Endothelial cell of hepatic sinusoid (primary cell): ENCODE measurements at regions not wholly inside any gene's neighbourhood (a gene's known extent, or its start where the extent isn't known, plus 50 kb on each side); places are given as distances from the start of the nearest gene placed in this dataset.
"Not testable (repeated sequence)": the region's sequence is repeated elsewhere in the genome, so short reads cannot be mapped to it uniquely, and the experiment has no call there.

Experiments used
- in situ Hi-C: cut with HindIII; loops from 2 replicates; pipeline ENCODE4 v1.10.0; 2017; ENCODE audit warnings: low sequenced_read_pairs

DNA sequence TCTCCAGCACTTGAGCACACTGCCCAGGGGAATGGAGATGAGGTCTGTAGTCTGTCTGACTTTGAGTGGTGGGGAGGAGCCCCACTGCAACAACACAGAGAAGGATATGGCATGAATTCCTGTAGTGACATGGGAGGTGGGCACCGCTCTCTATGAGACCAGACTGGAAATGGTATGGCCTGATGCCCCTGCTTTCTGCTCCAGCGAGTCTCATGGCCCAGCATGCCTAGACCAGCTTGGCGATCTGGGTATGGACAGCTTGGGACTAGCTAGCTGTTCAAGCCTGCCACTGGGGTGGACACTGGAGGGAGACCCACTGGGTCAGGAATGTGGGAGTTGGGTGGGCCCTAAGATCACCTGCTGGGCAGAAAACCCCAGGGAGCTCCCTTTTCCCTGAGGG is 477.8 kb upstream of the SEL1L start:
- in situ Hi-C loops: no loop called here

DNA sequence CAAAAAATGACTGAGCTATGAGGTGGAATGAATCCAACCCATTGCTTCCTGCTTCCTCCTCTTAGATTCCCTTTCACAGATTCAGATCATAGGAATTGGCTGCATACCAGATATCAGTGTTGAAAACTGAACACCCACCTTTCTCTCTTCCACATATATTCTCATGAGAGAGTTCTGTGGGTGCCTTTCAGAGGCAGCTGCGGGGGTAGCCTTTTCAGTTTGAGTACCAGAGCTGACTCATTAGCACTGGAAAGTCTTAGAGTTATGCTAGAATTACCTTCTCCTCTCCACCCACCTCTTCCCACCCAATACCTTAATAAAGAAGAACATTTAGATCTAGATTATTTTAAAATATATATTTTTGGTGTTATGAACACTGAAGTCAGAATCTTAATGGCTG is 495.4 kb upstream of the SEL1L start:
- in situ Hi-C loops: no loop called here

DNA sequence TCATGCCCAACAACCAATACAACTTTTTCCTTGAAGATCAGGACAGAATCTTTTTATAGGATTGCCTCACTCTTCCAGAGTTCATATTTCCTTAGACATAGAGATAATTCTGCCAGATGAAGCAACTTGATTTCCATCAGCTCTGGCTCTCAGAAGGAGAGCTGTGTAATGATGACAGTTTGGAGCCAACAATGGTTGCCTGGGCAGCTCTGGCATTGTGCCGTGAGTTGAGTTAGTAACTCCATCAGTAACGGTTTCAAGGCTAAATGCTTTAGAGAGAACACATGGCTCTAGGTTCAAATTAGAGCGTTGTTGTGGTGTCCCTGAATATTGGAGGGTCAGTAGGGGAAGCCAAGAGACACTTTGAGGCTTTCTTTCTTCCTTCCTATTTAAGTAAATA is 501.7 kb upstream of the SEL1L start:
- in situ Hi-C loops: no loop called here

DNA sequence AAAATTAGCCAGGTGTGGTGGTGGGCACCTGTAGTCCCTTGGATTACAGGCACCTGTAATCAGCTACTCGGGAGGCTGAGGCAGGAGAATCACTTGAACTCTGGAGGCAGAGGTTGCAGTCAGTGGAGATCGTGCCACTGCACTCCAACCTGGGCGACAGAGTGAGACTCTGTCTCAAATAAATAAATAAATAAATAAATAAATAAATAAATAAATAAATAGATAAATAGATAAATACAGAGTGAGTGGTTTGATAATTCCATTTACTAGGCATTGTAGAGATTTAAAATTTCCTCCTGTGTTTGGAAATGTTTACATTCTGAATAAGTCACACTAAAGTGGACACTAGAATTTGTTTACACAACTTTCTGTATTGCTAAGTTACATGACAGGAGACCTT is 504.4 kb upstream of the SEL1L start:
- in situ Hi-C loops: not testable (repeated sequence)

DNA sequence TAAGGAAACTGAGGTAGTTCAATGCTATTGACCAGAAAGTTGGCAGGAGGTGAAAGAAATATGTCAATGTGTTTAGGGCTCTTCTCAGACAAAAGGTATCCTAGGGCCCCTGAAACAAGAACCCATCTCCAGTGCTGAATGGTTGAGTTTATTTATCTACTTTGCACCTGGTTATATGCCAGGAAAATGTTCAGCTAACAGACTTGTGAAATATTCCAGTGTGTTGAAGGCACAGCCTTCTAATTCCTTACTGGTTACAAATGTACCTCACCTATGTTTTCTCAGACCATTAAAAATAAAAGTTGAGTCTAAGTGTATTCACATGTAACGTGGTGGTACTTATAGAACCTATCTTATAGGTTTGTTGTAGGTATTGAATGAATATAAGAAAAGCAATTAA is 511.7 kb upstream of the SEL1L start:
- in situ Hi-C loops: no loop called here

DNA sequence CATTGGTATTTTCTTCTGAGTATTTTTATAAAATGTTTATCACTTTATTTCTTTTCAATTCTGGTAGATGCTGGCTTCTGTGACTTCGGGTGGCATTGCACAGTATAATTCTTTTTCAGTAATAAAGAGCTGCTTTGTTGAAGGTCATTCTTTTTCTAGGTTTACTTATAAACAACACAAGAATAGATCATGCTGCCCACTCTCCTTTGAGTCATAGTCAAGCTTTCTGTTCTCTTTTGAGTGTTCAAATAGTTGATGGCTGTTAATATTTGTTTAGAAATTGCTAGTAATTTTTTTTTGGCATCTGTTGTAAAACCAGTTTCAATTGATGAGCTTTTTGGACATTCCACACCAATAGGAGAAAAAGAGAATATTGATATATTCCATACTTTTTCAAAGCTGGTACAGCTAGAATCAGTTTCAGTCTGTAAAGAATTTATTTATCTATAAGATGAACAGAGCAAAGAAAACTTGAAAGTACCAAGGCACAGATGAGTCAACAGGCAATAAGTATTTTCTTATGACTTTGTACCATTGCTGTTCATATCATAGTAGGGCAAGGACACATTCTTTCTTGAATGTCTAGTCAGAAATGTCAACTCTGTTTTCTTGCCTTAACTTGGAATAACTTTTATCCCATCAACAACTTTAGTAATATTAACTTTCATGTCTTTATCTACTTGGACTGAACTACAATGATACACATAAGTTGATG is 513.0 kb upstream of the SEL1L start:
- in situ Hi-C loops: no loop called here

DNA sequence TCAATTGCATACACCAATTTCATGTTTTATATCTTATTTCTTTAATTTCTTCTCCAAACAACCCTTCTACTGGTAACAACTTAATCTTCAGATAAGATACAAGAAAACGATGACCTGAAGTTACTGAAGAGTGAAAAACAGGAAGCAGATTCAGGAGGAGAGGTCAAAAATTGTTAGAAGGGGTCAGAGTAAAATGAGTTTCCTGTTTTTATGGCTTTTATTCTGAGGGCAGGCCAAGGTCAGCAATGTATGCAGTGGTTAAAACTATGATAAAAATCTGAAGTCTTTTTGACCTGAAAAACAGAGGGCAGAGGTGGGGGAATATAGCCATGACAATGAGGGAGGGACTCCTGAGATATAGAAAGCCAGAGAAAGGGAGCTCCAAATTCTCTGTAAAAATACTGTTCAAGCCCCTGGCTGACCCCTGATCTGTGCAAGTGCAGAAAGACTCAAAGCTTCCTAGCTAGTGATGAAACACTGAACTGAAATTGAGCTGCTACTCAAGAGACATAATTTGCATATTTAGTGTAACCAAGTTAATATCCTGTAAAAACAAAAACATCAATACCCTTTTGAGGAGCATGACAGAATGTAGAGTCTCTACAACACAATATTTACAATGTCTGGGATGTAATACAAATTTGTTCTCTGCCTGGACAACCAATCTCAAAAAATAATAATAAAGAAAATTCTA is 514.3 kb upstream of the SEL1L start:
- in situ Hi-C loops: no loop called here

DNA sequence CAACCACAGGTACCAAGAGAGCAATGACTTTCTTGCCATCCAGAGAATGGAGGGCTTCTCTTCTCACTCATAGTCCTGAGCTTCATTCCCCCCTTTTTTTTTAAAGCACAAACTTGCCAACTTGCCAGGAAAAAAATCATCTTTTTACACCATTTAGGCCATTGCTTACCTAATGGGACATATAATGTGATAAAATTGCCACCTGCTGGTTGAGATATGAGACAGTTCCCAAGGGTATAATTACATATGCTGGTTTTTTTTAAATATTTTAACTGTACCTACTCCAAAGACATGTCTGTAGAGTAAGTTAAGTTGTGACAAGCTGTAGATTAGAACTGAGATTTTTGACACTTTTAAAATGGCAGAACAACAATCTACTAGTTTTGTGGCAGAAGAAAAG is 519.1 kb upstream of the SEL1L start:
- in situ Hi-C loops: no loop called here

DNA sequence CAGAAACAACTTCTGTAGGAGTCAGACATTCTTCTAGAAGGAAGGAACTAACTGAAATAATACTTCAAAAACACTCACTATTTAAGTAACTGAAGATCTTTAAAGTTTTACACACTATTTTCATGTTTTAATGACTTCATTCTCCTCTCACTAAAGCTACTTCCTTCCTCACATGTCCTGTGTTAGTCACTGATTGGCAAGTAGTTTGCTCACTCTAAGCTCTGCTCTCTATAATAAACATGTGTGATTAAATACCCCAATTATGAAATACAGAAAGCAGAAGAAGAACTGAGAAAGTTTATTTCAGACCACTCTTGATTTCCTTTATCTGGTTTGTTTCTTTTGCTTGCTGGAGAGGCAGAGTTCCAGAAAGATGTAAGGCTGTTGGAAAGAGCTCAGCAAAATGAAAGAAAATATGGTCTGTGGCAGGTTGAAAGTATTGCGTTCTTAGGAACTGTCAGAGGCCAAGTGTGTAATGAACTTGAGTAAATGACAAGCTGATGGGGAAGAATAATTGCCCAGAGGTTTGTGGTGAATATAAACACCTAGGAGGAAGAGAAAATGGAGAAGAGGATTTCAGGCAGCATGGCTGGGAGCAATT is 522.0 kb upstream of the SEL1L start:
- in situ Hi-C loops: no loop called here

DNA sequence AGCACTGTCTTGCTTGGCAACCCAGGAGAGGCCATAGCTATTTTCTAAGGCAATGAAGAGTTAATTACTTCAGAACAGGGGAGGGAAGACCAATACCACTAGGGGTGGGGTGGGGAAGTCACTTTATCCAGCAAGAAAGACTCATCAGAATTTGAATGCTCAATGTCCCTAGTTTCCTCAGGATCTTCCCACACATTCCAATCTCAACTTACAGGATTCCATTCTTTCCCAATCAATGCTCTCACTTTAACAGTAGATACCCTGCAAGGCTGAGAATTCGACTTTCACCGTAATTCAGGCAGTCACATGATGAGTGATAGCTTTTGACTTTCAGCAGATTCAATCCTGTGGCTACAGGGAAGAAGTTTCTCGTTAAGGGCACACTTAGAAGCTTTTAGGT is 526.6 kb upstream of the SEL1L start:
- in situ Hi-C loops: no loop called here

DNA sequence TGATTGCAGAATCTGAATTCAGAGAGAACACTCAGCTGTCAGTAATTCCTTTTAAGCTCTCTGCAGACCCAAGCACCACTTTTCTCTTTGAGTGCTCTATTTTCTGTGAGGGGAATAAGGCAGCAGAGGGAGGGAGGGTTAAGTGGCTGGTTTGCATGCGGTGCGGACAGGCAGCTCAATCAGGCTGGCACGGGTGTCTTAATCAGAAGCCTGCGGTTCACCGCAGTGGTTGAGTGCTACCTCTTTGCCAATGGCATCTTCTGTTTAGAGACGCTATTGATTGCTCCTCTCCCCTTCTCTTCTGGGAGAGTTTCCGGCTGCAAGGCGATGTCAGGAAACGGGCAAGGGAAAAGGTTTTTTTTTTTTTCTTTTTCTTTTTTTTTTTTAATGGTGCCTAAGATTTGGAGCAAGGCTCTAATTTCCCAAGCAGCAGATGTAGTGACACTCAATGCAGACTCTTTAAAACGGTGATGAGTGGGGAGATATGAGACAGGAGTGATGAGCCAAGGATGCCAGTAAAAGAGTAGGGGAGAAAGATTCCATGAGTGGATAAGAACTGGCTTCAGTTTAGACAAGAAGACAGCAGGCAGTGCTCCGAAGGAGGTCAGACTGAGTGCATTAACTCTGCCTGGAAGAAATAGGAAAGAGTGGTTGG is 533.7 kb upstream of the SEL1L start:
- in situ Hi-C loops: no loop called here

DNA sequence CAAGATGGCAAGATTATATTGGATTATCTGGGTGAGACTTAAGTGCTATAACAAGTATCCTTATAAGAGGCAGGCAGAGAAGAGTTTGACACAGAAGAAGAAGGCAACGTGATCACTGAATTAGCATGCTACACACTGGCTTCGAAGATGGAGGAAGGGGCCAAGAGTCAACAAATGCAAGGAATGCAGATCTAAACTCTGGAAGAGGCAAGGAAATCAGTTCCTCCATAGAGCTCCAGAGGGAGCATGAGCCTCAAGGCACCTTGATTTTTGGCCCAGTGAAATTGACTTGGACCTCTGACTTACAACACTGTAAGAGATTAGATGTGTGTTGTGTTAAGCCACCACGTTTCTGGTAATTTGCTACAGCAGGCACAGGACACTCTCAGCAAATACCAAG is 536.4 kb upstream of the SEL1L start:
- in situ Hi-C loops: no loop called here

DNA sequence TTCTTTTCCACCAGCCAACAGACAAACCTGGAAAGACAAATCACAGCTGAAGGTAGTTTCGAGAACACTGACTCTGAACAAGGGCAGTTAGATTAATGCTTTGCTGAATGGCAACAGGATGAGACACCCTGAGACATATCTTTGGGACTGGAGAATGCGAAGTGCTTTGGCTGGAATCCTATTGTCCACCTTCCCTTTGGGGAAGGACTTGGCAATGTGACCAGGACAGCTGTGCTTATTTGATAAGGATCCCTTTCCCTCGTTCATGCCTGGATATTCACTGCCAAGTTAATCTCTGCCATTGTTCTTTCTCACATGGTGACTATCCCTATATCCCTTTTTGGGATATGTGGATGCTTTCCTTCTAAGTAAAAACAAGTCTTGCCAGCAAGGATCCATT is 537.1 kb upstream of the SEL1L start:
- in situ Hi-C loops: no loop called here

DNA sequence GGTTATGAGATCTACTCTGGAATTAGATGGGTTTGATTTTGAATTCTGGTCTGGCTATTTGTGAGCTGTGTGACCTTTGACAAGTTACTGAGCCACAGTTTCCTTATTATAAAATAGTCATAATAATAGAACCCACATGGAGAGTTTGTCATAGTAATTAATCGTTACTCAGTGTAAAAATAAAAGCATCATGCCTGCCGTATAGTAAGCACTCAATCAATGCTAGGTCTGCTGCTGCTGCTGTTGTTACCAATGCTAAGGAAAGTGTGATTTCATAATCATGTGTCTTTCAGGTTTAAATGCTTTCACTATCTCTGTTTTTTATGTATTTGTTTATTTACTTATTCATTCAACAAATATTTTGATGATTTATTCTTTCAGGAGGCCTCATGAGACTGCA is 539.9 kb upstream of the SEL1L start:
- in situ Hi-C loops: no loop called here

DNA sequence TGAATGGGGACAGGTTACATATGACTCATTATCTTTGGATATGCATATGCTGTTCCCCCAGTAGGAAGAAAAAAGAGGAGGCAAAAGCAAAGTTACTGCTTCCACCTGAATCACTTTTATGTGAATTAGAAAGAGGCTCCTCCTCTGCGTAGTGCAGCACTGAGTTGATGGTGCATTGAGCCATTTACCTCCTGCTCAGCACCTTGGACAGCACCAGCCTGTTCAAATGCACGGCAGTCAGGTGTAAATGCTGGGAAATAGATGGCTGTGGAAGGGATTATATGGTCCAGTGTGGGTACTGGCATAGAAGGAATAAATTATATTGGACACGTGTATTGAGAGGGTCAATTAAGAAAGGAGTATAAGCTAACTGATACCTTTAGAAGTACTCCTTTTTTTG is 541.9 kb upstream of the SEL1L start:
- in situ Hi-C loops: no loop called here

DNA sequence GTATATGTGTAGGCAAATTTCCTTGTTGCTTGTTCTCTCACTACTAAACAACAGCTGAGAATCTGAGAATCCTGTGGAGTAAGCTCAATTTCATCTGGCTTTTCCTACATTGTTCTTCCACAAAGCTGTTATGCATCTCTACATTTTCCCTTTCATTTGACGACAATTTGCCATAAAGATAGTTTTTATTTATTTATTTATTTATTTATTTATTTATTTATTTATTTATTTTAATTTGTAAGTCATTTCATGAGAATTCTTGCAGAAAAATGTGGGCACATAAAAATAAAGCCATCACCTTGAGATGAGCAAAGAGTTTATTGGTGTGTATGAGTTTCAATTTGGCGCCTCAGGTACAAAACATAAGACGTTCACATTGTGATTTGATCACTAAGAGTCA is 545.9 kb upstream of the SEL1L start:
- in situ Hi-C loops: no loop called here

DNA sequence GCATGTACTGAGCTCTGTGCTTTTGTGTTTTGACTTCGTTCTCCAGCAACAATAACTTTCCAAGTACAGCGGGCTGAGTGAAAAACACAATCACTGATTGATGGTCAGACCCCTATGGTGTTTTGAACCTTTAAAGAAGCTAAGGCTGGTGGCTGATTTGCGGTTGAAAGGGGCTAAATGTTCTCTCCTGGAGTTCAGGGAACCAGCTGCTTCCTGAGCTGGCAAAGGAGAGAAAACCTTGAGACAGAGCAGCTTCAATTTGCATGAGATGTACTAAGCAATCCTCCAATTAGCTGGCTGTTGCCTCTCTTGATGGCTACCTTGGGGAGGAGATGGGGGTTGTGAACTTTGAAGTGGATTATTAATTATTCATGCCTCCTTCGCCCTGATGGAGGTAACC is 546.7 kb upstream of the SEL1L start:
- in situ Hi-C loops: no loop called here

DNA sequence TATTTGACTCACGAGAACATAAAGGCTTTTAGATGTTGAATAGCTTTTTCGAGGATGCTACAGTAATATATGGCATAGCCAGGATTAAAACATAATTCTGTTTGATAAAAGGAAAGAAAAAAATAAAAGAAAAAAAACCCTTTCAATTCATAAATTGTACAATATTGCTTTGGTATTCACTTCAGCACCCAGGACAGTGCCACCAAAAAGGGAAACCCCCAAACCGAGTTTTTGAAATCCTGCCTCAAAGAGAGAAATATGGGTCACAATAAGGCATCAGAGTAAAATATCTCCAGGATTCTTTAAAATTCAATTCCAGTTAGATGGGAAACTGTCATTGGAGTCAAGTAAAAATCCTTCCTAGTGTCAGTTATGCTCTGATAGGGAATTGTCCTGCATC is 551.2 kb upstream of the SEL1L start:
- in situ Hi-C loops: no loop called here

DNA sequence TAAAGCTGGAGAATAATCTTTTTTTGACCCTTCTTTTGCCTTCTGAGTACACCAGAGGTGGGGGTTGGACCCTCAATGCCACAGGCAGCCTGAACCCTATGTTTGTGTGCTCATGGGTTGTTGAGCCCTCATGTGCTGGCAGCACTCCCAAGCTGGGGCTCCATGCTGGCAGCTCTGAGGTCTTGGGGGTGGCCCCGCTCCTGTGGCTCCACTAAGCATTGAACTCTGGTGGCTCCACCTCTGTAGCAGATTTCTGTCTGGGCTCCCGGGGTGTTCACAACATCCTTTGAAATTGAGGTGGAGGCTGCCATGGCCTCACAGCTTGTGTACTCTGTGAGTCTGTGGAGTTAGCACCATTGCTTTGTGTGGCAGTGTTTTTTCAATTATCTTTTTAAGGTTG is 557.4 kb upstream of the SEL1L start:
- in situ Hi-C loops: no loop called here

DNA sequence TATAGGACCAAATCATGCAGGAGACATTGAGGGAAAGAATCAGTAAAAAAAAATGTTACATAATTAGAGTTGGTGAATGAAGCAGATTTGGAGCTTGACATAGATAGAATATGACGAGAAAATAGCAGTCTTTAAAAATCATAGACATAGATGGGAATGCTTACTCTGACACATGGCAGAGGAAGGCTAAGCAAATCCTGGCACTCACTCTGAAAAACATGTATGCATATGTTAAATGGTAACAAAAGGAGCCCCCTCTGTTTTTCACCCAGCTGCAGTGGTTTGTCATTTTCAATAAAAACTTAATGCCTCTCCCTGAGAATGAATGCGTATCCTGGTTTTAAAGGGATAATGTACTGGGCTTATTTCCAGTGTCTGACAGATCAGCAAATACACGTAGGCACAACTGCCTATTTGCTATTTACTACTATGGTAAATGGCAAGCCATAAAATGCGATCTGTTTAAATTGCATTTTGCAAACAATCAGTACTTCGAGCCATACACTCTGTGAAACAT is 561.2 kb upstream of the SEL1L start:
- in situ Hi-C loops: no loop called here

DNA sequence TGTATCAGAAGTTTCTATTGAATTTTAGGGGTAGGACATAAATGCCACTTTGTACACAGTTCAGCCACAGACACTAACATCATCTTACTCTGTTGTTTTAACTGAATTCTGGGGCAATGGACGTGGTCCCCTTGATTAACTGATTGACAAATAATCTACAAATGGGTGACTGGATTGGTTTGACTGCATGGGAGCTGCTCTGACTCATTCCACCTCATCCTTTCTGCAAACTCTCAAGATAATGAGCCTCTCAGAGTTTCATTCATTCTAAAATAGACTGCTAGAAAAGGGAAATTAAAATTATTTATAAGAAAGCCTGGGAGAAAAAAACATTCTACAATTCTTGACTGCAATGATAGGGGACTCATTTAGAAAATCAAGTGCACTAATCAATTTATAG is 570.4 kb upstream of the SEL1L start:
- in situ Hi-C loops: no loop called here
